ENCODE measurements at regions not wholly inside any gene's neighbourhood (a gene's known extent, or its start where the extent isn't known, plus 50 kb on each side); places are given as distances from the start of the nearest gene placed in this dataset.

- 56% methylated on average over 7 of the region's 7 CpGs for WGBS (ENCODE audit: missing lambda C conversion rate)
- DNase-seq (ENCODE audit: low read depth in 1 of 2, low spot score in 1 of 2): no peak
- TF ChIP-seq RFX5 (IDR thresholded peaks at IDR 0.05): no peak
- TF ChIP-seq FOSL2 (IDR thresholded peaks at IDR 0.05): no peak
- TF ChIP-seq FOSL2 (CRISPR knock-in tag; IDR thresholded peaks at IDR 0.05): no peak
- TF ChIP-seq E2F6 (IDR thresholded peaks at IDR 0.05; ENCODE audit: borderline replicate concordance, low read depth): no peak
- TF ChIP-seq ZNF302 (CRISPR knock-in tag; IDR thresholded peaks at IDR 0.05): no peak
- no peak for TF ChIP-seq JUN (IDR thresholded peaks at IDR 0.05)
- TF ChIP-seq HES2 (IDR thresholded peaks at IDR 0.05): no peak
- TF ChIP-seq KDM1A (IDR thresholded peaks at IDR 0.05; ENCODE audit: low read depth): no peak
- no peak for TF ChIP-seq CEBPB (IDR thresholded peaks at IDR 0.05)
- TF ChIP-seq, protein P1, sequence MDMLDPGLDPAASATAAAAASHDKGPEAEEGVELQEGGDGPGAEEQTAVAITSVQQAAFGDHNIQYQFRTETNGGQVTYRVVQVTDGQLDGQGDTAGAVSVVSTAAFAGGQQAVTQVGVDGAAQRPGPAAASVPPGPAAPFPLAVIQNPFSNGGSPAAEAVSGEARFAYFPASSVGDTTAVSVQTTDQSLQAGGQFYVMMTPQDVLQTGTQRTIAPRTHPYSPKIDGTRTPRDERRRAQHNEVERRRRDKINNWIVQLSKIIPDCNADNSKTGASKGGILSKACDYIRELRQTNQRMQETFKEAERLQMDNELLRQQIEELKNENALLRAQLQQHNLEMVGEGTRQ (IDR thresholded peaks at IDR 0.05): no peak
- no peak for TF ChIP-seq KDM5A (IDR thresholded peaks at IDR 0.05)
- no peak for TF ChIP-seq POLR2AphosphoS2 (conservative IDR thresholded peaks at IDR 0.05; ENCODE audit: low read length)
- no peak for TF ChIP-seq PBX3 (IDR thresholded peaks at IDR 0.05)
- TF ChIP-seq, protein P2, sequence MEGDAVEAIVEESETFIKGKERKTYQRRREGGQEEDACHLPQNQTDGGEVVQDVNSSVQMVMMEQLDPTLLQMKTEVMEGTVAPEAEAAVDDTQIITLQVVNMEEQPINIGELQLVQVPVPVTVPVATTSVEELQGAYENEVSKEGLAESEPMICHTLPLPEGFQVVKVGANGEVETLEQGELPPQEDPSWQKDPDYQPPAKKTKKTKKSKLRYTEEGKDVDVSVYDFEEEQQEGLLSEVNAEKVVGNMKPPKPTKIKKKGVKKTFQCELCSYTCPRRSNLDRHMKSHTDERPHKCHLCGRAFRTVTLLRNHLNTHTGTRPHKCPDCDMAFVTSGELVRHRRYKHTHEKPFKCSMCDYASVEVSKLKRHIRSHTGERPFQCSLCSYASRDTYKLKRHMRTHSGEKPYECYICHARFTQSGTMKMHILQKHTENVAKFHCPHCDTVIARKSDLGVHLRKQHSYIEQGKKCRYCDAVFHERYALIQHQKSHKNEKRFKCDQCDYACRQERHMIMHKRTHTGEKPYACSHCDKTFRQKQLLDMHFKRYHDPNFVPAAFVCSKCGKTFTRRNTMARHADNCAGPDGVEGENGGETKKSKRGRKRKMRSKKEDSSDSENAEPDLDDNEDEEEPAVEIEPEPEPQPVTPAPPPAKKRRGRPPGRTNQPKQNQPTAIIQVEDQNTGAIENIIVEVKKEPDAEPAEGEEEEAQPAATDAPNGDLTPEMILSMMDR (IDR thresholded peaks at IDR 0.05): no peak
- TF ChIP-seq NFE2L2 (conservative IDR thresholded peaks at IDR 0.05; ENCODE audit: low read length): no peak
- TF ChIP-seq HOXB13 (CRISPR knock-in tag; IDR thresholded peaks at IDR 0.05; ENCODE audit: low read depth): no peak
- no peak for TF ChIP-seq NR3C1 (IDR thresholded peaks at IDR 0.05)
- no peak for TF ChIP-seq HOXB5 (CRISPR knock-in tag; IDR thresholded peaks at IDR 0.05)
- ATAC-seq: no peak
- H3K27ac ChIP-seq: no peak overlapping the region
- no peaks in the 10 kb centered on the region for H3K9me3 ChIP-seq
- H3K4me3 ChIP-seq: no peak overlapping the region
- no peak for FAIRE-seq
- H3K4me1 ChIP-seq: no peaks in the 10 kb centered on the region
- POLR2A ChIA-PET: interaction anchor here (0.6 kb wide), 1 partner anchor 100 kb away, joined by 3 read pairs; no protein-coding TSS in a partner anchor
- CTCF ChIA-PET: no interaction called here
- no peak overlapping the region for H3K4me2 ChIP-seq
Observed at GRCh38 chr1:113255038-113255719, 135.1 kb upstream of the MAGI3 start.

DNA sequence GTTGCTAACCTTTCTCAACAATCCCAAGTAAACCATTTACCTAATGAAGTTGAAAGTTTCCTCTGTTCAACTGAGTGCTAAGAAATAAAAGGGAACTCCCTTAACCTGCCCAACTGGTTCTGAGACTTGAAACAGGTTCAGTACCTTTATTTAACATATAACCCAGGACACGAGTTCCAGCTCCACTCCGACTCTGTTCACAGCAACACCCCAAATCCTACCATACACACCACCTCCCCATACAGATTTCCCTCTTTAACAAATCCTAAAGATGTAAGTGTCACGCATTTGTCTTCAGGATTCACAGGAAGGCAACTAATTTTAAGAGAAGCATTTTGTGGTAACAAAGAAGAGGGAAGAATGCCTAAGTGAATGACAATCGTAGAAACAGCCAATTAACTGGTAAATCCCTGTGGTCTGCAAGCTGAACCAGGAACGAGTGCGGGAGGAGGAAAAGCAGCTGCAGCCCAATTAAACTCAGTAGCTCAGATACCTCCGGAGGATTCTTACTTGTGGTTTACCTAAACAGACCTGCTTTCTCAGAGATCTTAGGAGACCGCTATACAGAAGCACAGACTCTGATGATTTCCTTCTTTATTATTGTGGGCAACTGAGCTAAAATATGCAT, 134.5 kb upstream of the MAGI3 start:
- ChIA-PET CTCF (interaction anchor here (0.9 kb wide), 1 partner anchor 10 kb away, joined by 3 read pairs; no protein-coding TSS in a partner anchor), POLR2A (interaction anchor here (0.6 kb wide), 1 partner anchor 101 kb away, joined by 3 read pairs; no protein-coding TSS in a partner anchor)
- Histone ChIP-seq H3K4me2 (no peak overlapping the region), H3K27ac (no peak overlapping the region), H3K4me3 (no peak overlapping the region), H3K4me1 (no peaks in the 10 kb centered on the region), H3K9me3 (no peaks in the 10 kb centered on the region)
- no peak for ATAC-seq
- no peak for DNase-seq (ENCODE audit: low read depth in 1 of 2, low spot score in 1 of 2)
- TF ChIP-seq KDM1A (IDR thresholded peaks at IDR 0.05; ENCODE audit: low read depth) (no peak), E2F6 (IDR thresholded peaks at IDR 0.05; ENCODE audit: borderline replicate concordance, low read depth) (no peak), ZC3H11A (IDR thresholded peaks at IDR 0.05) (no peak), HOXB13 (CRISPR knock-in tag; IDR thresholded peaks at IDR 0.05; ENCODE audit: low read depth) (no peak), MAFK (IDR thresholded peaks at IDR 0.05; ENCODE audit: partially characterized antibody) (no peak), MAZ (IDR thresholded peaks at IDR 0.05; ENCODE audit: borderline replicate concordance, low read depth, low read length) (no peak)
- FAIRE-seq: no peak
- WGBS (ENCODE audit: missing lambda C conversion rate): 75% methylated on average over 8 of the region's 8 CpGs
